ENCODE measurements at regions not wholly inside any gene's neighbourhood (a gene's known extent, or its start where the extent isn't known, plus 50 kb on each side); places are given as distances from the start of the nearest gene placed in this dataset.

- POLR2A ChIA-PET: interaction anchor here (0.6 kb wide), 1 partner anchor 19 kb away, joined by 3 read pairs; no protein-coding TSS in a partner anchor
These were observed 142.4 kb downstream of the ZFP36L2 start for GRCh38 chr2:43083710-43084698.

GRCh38 chr2:43082903-43083677, 143.3 kb downstream of the ZFP36L2 start:
- no peak overlapping the region for H3K4me3 ChIP-seq (ENCODE audit: low read depth, low read length)
- H3K9me3 ChIP-seq (ENCODE audit: control insufficient read depth, insufficient read depth, low read length): no peaks in the 10 kb centered on the region; the same call in 1 of the 2 replicates
- H3K27me3 ChIP-seq (ENCODE audit: control insufficient read depth, insufficient read depth, low read length): no peaks in the 10 kb centered on the region
- H3K27ac ChIP-seq (ENCODE audit: low read depth, low read length): peak overlapping the region; percentile 99
- no peak for TF ChIP-seq CTCF (IDR thresholded peaks at IDR 0.05; ENCODE audit: low read depth, low read length)
- ChIA-PET CTCF (no interaction called here), POLR2A (interaction anchor here (0.5 to 1.5 kb wide), 4 partner anchors 15 to 138 kb away, joined by 3 to 6 read pairs (median 4); no protein-coding TSS in a partner anchor)
- DNase-seq (ENCODE audit: low read depth, low spot score): no peak

More at GRCh38 chr2:43083710-43084698, 142.4 kb downstream of the ZFP36L2 start:
- Histone ChIP-seq H3K27ac (ENCODE audit: low read depth, low read length) (peak overlapping the region; percentile 99), H3K4me3 (ENCODE audit: low read depth, low read length) (no peak overlapping the region), H3K27me3 (ENCODE audit: control insufficient read depth, insufficient read depth, low read length) (no peaks in the 10 kb centered on the region), H3K9me3 (ENCODE audit: control insufficient read depth, insufficient read depth, low read length) (no peaks in the 10 kb centered on the region; the same call in 1 of the 2 replicates)
- CTCF ChIA-PET: interaction anchor here (0.6 to 0.9 kb wide), 2 partner anchors 60 to 481 kb away, joined by 3 to 5 read pairs; no protein-coding TSS in a partner anchor
- no peak for DNase-seq (ENCODE audit: low read depth, low spot score)
- no peak for TF ChIP-seq CTCF (IDR thresholded peaks at IDR 0.05; ENCODE audit: low read depth, low read length)

- POLR2A ChIA-PET: interaction anchor here (0.5 to 1.5 kb wide), 4 partner anchors 16 to 139 kb away, joined by 3 to 6 read pairs (median 4); no protein-coding TSS in a partner anchor
- no peak for DNase-seq (ENCODE audit: low read depth, low spot score)
- no peaks in the 10 kb centered on the region; the same call in 1 of the 2 replicates for H3K9me3 ChIP-seq (ENCODE audit: control insufficient read depth, insufficient read depth, low read length)
- TF ChIP-seq CTCF (IDR thresholded peaks at IDR 0.05; ENCODE audit: low read depth, low read length): no peak
- H3K27me3 ChIP-seq (ENCODE audit: control insufficient read depth, insufficient read depth, low read length): no peaks in the 10 kb centered on the region
- no peak overlapping the region for H3K4me3 ChIP-seq (ENCODE audit: low read depth, low read length)
- peak overlapping the region; percentile 99 for H3K27ac ChIP-seq (ENCODE audit: low read depth, low read length)
- CTCF ChIA-PET: no interaction called here
These were observed 144.1 kb downstream of the ZFP36L2 start for GRCh38 chr2:43082111-43082894.

- no peaks in the 10 kb centered on the region for H3K27me3 ChIP-seq (ENCODE audit: control insufficient read depth, insufficient read depth, low read length)
- POLR2A ChIA-PET: no interaction called here
- no peak for DNase-seq (ENCODE audit: low read depth, low spot score)
- CTCF ChIA-PET: no interaction called here
- no peak for TF ChIP-seq CTCF (IDR thresholded peaks at IDR 0.05; ENCODE audit: low read depth, low read length)
- H3K27ac ChIP-seq (ENCODE audit: low read depth, low read length): no peak overlapping the region
- no peak overlapping the region for H3K4me3 ChIP-seq (ENCODE audit: low read depth, low read length)
- no peaks in the 10 kb centered on the region; the same call in 1 of the 2 replicates for H3K9me3 ChIP-seq (ENCODE audit: control insufficient read depth, insufficient read depth, low read length)
These were observed 145.2 kb downstream of the ZFP36L2 start for GRCh38 chr2:43081131-43081765.

All from AG04450 (cell line).